Hepatocyte (in vitro differentiated cells): ENCODE measurements at regions not wholly inside any gene's neighbourhood (a gene's known extent, or its start where the extent isn't known, plus 50 kb on each side); places are given as distances from the start of the nearest gene placed in this dataset.

ENCODE experiments used
- CTCF ChIP-seq: fragments of 200-600 bp; sonication (generic); IDR thresholded peaks from 2 replicates; pipeline ENCODE4 v1.5.1; 2016; ENCODE audit warnings: antibody characterized with exemption, mild to moderate bottlenecking; ENCODE audit not compliant: poor library complexity
- EZH2 ChIP-seq: fragments of 200-600 bp; sonication (generic); IDR thresholded peaks from 2 replicates; pipeline ENCODE4 v1.6.1; 2016; ENCODE audit warnings: antibody characterized with exemption, mild to moderate bottlenecking, borderline replicate concordance
- EZH2phosphoT487 ChIP-seq: fragments of 200-600 bp; sonication (generic); IDR thresholded peaks from one replicate; pipeline ENCODE4 v1.6.1; 2018; ENCODE audit warnings: antibody characterized with exemption, mild to moderate bottlenecking, low read depth, moderate library complexity; ENCODE audit not compliant: unreplicated experiment, severe bottlenecking

- TF ChIP-seq CTCF (no peak), EZH2 (no peak), EZH2phosphoT487 (no peak)
Measured at GRCh38 chr4:10344824-10345223, 112.4 kb downstream of the ZNF518B start.
